Stimulated activated CD4-positive, alpha-beta T cell treated with anti-CD3 and anti-CD28 coated beads, Interleukin-1b, Interleukin-23, amount 100 ng/mL, for 24 hours (primary cell): ENCODE measurements at regions not wholly inside any gene's neighbourhood (a gene's known extent, or its start where the extent isn't known, plus 50 kb on each side); places are given as distances from the start of the nearest gene placed in this dataset.

ENCODE experiments used
- DNase-seq, 4 experiments: peaks; one replicate each; pipeline ENCODE4 v3.0.0-alpha.2; 2020; ENCODE audit warnings: low read depth in 4 of 4, low spot score in 1 of 4

GRCh38 chr15:61541516-61541915, 312.4 kb upstream of the RORA start:
- DNase-seq = no peak

GRCh38 chr15:61537337-61537736, 308.2 kb upstream of the RORA start:
- no peak for DNase-seq

- no peak for DNase-seq
Observed at GRCh38 chr15:61534986-61535385, 305.9 kb upstream of the RORA start.

- DNase-seq = no peak
Observed at GRCh38 chr15:61530769-61531168, 301.7 kb upstream of the RORA start.

GRCh38 chr15:61528581-61528910, 299.4 kb upstream of the RORA start:
- no peak for DNase-seq

GRCh38 chr15:61527836-61528580, 298.9 kb upstream of the RORA start:
- no peak for DNase-seq

- DNase-seq = no peak
Observed at GRCh38 chr15:61524545-61524944, 295.4 kb upstream of the RORA start.

- no peak for DNase-seq
Observed at GRCh38 chr15:61524086-61524485, 295.0 kb upstream of the RORA start.

GRCh38 chr15:61522411-61522810, 293.3 kb upstream of the RORA start:
- no peak for DNase-seq

GRCh38 chr15:61521953-61522352, 292.9 kb upstream of the RORA start:
- DNase-seq = no peak

GRCh38 chr15:61519296-61519695, 290.2 kb upstream of the RORA start:
- DNase-seq = no peak

- no peak for DNase-seq
Observed at GRCh38 chr15:61518191-61518950, 289.3 kb upstream of the RORA start.

GRCh38 chr15:61517776-61518175, 288.7 kb upstream of the RORA start:
- DNase-seq = no peak

- no peak for DNase-seq
Observed at GRCh38 chr15:61517335-61517734, 288.2 kb upstream of the RORA start.

GRCh38 chr15:61511756-61512155, 282.7 kb upstream of the RORA start:
- DNase-seq = no peak

GRCh38 chr15:61511089-61511488, 282.0 kb upstream of the RORA start:
- DNase-seq = no peak

GRCh38 chr15:61509327-61509840, 280.3 kb upstream of the RORA start:
- no peak for DNase-seq

- no peak for DNase-seq
Observed at GRCh38 chr15:61503383-61503969, 274.4 kb upstream of the RORA start.

- DNase-seq = no peak
Observed at GRCh38 chr15:61501815-61502389, 272.8 kb upstream of the RORA start.

GRCh38 chr15:61500951-61501620, 272.0 kb upstream of the RORA start:
- no peak for DNase-seq

- DNase-seq = no peak
Observed at GRCh38 chr15:61500523-61500922, 271.4 kb upstream of the RORA start.
